LNCaP clone FGC (cell line): ENCODE measurements at regions not wholly inside any gene's neighbourhood (a gene's known extent, or its start where the extent isn't known, plus 50 kb on each side); places are given as distances from the start of the nearest gene placed in this dataset.
"Not testable (repeated sequence)": the region's sequence is repeated elsewhere in the genome, so short reads cannot be mapped to it uniquely, and the experiment has no call there.

Source experiments
- DNase-seq: peaks from one replicate; pipeline ENCODE4 v3.0.0-alpha.2; 2011; ENCODE audit warnings: low read depth
- H3K4me3 ChIP-seq: 2 replicates; pipeline ENCODE4 v1.5.1; 2011; ENCODE audit warnings: mild to moderate bottlenecking, low read depth, low read length, control low read depth
- TF ChIP-seq, protein P1 (sequence below): IDR thresholded peaks from 2 replicates; pipeline ENCODE4 v1.5.1; 2012; ENCODE audit warnings: mild to moderate bottlenecking; ENCODE audit not compliant: control insufficient read depth, insufficient read depth; ENCODE audit errors: extremely low read depth

DNA sequence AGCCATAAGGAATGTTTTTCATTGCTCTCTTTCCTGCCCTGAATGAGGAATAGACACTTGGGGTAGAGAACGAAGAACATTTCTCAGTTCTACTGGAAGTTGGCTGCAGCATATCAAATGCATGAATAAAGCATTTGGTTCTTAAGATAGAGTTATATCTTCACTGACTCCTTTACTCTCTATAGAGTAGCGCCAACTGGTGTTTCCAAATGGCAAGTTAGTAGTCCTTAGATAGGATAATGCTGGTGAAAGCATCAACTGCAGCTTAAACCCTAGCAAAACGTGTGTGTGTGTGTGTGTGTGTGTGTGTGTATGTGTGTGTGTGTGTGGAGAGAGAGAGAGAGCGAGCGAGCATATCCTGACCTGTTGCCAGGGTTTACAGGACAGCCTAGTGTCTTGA, 62.2 kb upstream of the FRMPD4 start:
- DNase-seq = no peak
- H3K4me3 ChIP-seq = no peak overlapping the region
- TF ChIP-seq, protein P1, sequence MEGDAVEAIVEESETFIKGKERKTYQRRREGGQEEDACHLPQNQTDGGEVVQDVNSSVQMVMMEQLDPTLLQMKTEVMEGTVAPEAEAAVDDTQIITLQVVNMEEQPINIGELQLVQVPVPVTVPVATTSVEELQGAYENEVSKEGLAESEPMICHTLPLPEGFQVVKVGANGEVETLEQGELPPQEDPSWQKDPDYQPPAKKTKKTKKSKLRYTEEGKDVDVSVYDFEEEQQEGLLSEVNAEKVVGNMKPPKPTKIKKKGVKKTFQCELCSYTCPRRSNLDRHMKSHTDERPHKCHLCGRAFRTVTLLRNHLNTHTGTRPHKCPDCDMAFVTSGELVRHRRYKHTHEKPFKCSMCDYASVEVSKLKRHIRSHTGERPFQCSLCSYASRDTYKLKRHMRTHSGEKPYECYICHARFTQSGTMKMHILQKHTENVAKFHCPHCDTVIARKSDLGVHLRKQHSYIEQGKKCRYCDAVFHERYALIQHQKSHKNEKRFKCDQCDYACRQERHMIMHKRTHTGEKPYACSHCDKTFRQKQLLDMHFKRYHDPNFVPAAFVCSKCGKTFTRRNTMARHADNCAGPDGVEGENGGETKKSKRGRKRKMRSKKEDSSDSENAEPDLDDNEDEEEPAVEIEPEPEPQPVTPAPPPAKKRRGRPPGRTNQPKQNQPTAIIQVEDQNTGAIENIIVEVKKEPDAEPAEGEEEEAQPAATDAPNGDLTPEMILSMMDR = no peak

DNA sequence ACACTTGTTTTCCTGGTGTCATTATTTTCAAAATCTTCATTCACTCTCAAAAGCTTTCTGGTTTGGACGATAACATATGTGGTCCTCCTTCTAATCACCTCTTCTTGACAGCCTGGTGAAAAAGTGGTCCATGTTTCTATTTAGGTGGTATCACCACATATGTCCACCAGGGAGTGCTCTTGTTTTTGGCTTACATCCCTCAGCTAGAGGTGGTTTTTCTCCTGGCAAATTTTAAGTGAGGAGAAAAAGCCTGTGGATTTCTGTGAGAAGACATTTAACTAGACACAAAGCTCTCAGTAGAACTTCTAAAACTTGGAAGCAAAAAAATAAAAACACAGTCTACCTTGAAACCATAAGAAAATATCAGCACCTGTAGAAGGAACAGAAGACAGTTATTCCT, 58.0 kb upstream of the FRMPD4 start:
- no peak overlapping the region for H3K4me3 ChIP-seq
- TF ChIP-seq, protein P1 = peak; percentile 47
- no peak for DNase-seq

DNA sequence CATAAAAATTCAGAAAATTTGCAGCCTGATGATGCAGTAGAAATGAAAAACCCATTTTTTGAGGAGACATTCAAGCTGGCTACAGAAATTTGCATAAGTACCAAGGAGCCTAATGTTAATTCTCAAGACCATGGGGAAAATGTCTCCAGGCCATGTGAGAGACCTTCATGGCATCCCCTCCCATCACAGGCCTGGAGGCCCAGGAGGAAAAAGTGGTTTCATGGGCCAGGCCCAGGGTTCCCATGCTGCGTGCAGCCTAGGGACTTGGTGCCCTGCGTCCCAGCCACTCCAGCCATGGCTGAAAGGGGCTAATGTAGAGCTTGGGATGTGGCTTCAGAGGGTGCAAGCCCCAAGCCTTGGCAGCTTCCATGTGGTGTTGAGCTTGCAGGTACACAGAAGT, 55.3 kb upstream of the FRMPD4 start:
- not testable (repeated sequence) for DNase-seq, H3K4me3 ChIP-seq
